ENCODE measurements at regions not wholly inside any gene's neighbourhood (a gene's known extent, or its start where the extent isn't known, plus 50 kb on each side); places are given as distances from the start of the nearest gene placed in this dataset.

DNA sequence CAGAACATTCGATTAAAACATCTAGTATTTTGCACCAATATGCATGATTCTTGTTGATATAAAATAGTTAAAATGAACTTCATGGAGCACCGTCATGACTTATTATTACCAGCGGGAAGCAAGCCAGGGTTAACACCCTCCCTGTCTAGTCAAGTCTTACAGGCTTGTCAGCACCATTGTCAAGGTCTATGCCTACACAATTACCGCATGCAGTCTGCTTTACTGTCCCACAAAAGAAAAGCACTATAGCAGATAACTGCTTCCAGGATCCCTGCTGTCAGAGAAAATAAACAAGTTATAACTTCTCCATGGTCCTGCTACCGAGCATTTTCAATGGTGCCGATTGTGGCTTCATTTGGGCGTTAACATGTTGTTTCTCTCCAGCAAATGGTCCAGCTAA, 968.0 kb upstream of the FAM98A start:
- no peaks in the 10 kb centered on the region for H3K9me2 ChIP-seq (ENCODE audit: insufficient read depth, low read length)
- H3K9ac ChIP-seq (ENCODE audit: low read length): no peak overlapping the region
- H3K9me3 ChIP-seq (ENCODE audit: low read length): no peaks in the 10 kb centered on the region

DNA sequence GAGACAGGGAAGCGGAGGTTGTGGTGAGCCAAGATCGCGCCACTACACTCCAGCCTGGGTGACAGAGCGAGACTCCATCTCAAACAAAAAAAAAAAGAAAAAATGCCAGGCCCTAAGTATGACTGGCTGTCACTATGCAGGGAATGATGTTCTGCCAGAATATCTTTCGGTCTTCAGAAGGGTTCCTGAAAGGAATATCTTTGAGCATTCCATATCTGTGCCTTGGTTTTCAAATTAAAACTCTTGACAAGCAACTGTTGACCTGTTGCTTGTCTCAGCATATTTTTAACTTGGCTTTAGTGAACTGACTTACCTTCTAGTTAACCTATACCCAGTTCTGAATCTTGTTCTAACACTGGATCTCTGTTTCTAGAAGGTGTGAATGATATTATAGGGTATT, 953.2 kb upstream of the FAM98A start:
- no peaks in the 10 kb centered on the region for H3K36me3 ChIP-seq (ENCODE audit: insufficient read depth, low read length)
- no peaks in the 10 kb centered on the region for H3F3A ChIP-seq (ENCODE audit: insufficient read depth, low read length, poor library complexity, severe bottlenecking)
- H3K27ac ChIP-seq (ENCODE audit: low read length): no peak overlapping the region
- H3K9me3 ChIP-seq (ENCODE audit: low read length): no peaks in the 10 kb centered on the region
- no peaks in the 10 kb centered on the region for H3K79me2 ChIP-seq (replicated peaks; ENCODE audit: insufficient read depth, low read length)
- H3K4me3 ChIP-seq (ENCODE audit: low read length): no peak overlapping the region
- no peaks in the 10 kb centered on the region for H3K27me3 ChIP-seq (ENCODE audit: insufficient read depth, low read depth, low read length)
- no peaks in the 10 kb centered on the region for H3K9me2 ChIP-seq (ENCODE audit: insufficient read depth, low read length)
- no peak overlapping the region for H3K9ac ChIP-seq (ENCODE audit: low read length)
- H4K20me1 ChIP-seq (ENCODE audit: insufficient read depth): no peaks in the 10 kb centered on the region
- TF ChIP-seq EP300 (conservative IDR thresholded peaks at IDR 0.05; ENCODE audit: poor library complexity, severe bottlenecking) (no peak), MXI1 (conservative IDR thresholded peaks at IDR 0.05; ENCODE audit: poor library complexity, severe bottlenecking) (no peak), RAD21 (conservative IDR thresholded peaks at IDR 0.05) (no peak), SMC3 (conservative IDR thresholded peaks at IDR 0.05; ENCODE audit: poor library complexity) (no peak)
- no peak overlapping the region for H2AFZ ChIP-seq (ENCODE audit: low read depth, low read length)
- H3K4me2 ChIP-seq (ENCODE audit: low read length): no peak overlapping the region

More for the DNA sequence above, 968.0 kb upstream of the FAM98A start:
- H3F3A ChIP-seq (ENCODE audit: insufficient read depth, low read length, poor library complexity, severe bottlenecking): no peaks in the 10 kb centered on the region
- no peak overlapping the region for H3K4me2 ChIP-seq (ENCODE audit: low read length)
- no peak overlapping the region for H3K4me3 ChIP-seq (ENCODE audit: low read length)
- no peaks in the 10 kb centered on the region for H3K36me3 ChIP-seq (ENCODE audit: insufficient read depth, low read length)
- no peak overlapping the region for H3K27ac ChIP-seq (ENCODE audit: low read length)
- H2AFZ ChIP-seq (ENCODE audit: low read depth, low read length): no peak overlapping the region
- TF ChIP-seq EP300 (conservative IDR thresholded peaks at IDR 0.05; ENCODE audit: poor library complexity, severe bottlenecking): peak; percentile 32
- TF ChIP-seq POLR2AphosphoS5 (IDR thresholded peaks at IDR 0.05): peak; percentile 71
- no peak for TF ChIP-seq MXI1 (conservative IDR thresholded peaks at IDR 0.05; ENCODE audit: poor library complexity, severe bottlenecking)
- no peak for TF ChIP-seq RAD21 (conservative IDR thresholded peaks at IDR 0.05)
- TF ChIP-seq, protein P1, sequence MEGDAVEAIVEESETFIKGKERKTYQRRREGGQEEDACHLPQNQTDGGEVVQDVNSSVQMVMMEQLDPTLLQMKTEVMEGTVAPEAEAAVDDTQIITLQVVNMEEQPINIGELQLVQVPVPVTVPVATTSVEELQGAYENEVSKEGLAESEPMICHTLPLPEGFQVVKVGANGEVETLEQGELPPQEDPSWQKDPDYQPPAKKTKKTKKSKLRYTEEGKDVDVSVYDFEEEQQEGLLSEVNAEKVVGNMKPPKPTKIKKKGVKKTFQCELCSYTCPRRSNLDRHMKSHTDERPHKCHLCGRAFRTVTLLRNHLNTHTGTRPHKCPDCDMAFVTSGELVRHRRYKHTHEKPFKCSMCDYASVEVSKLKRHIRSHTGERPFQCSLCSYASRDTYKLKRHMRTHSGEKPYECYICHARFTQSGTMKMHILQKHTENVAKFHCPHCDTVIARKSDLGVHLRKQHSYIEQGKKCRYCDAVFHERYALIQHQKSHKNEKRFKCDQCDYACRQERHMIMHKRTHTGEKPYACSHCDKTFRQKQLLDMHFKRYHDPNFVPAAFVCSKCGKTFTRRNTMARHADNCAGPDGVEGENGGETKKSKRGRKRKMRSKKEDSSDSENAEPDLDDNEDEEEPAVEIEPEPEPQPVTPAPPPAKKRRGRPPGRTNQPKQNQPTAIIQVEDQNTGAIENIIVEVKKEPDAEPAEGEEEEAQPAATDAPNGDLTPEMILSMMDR (IDR thresholded peaks at IDR 0.05; ENCODE audit: poor library complexity, severe bottlenecking): no peak
- TF ChIP-seq EZH2 (IDR thresholded peaks at IDR 0.05; ENCODE audit: borderline replicate concordance, insufficient read depth, low read length, poor library complexity, severe bottlenecking): no peak
- H3K27me3 ChIP-seq (ENCODE audit: insufficient read depth, low read depth, low read length): no peaks in the 10 kb centered on the region
- H3K79me2 ChIP-seq (replicated peaks; ENCODE audit: insufficient read depth, low read length): no peaks in the 10 kb centered on the region
- H4K20me1 ChIP-seq (ENCODE audit: insufficient read depth): no peaks in the 10 kb centered on the region

DNA sequence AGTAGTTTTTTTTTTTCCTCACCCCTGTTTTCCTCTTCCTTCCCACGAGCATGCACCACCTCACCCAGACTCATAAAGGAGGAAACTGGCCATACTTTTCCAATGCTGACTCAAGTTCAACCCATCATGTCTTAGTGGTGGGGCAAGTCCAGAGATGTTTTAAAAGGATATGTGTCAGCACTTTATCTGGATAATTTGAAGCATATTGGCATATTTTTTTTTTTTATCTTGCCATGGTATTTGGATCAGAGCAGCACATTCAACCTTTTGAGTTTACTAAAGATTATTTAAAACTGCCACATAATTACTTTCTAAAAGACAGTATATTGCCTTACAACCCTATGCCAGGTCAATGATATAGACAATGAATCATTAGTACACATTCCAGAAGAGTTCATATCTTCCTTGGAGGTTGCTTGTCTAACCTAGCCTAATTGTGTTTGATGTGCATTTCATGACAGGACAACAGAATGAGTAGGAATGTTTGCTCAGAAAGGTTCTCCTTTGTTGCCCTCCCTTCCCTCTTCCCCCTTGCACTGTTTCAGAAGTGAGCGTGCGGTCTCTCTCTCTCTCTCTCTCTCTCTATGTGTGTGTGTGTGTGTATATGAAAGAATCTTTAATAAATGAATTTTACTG, 950.7 kb upstream of the FAM98A start:
- Histone ChIP-seq H3K4me3 (ENCODE audit: low read length) (no peak overlapping the region), H3K4me2 (ENCODE audit: low read length) (no peak overlapping the region), H3K36me3 (ENCODE audit: insufficient read depth, low read length) (no peaks in the 10 kb centered on the region), H2AFZ (ENCODE audit: low read depth, low read length) (no peak overlapping the region), H3F3A (ENCODE audit: insufficient read depth, low read length, poor library complexity, severe bottlenecking) (no peaks in the 10 kb centered on the region), H3K9ac (ENCODE audit: low read length) (no peak overlapping the region), H3K27me3 (ENCODE audit: insufficient read depth, low read depth, low read length) (no peaks in the 10 kb centered on the region), H3K79me2 (replicated peaks; ENCODE audit: insufficient read depth, low read length) (no peaks in the 10 kb centered on the region), H3K27ac (ENCODE audit: low read length) (no peak overlapping the region), H3K9me2 (ENCODE audit: insufficient read depth, low read length) (no peaks in the 10 kb centered on the region), H4K20me1 (ENCODE audit: insufficient read depth) (no peaks in the 10 kb centered on the region), H3K9me3 (ENCODE audit: low read length) (no peaks in the 10 kb centered on the region)
- TF ChIP-seq, protein P1 (IDR thresholded peaks at IDR 0.05; ENCODE audit: poor library complexity, severe bottlenecking): no peak
- TF ChIP-seq RAD21 (conservative IDR thresholded peaks at IDR 0.05) (no peak), EZH2 (IDR thresholded peaks at IDR 0.05; ENCODE audit: borderline replicate concordance, insufficient read depth, low read length, poor library complexity, severe bottlenecking) (no peak), MXI1 (conservative IDR thresholded peaks at IDR 0.05; ENCODE audit: poor library complexity, severe bottlenecking) (no peak), EP300 (conservative IDR thresholded peaks at IDR 0.05; ENCODE audit: poor library complexity, severe bottlenecking) (no peak), POLR2AphosphoS5 (IDR thresholded peaks at IDR 0.05) (no peak), TAF1 (IDR thresholded peaks at IDR 0.05; ENCODE audit: low read depth) (no peak), SMC3 (conservative IDR thresholded peaks at IDR 0.05; ENCODE audit: poor library complexity) (no peak)
- TF ChIP-seq, protein P2, sequence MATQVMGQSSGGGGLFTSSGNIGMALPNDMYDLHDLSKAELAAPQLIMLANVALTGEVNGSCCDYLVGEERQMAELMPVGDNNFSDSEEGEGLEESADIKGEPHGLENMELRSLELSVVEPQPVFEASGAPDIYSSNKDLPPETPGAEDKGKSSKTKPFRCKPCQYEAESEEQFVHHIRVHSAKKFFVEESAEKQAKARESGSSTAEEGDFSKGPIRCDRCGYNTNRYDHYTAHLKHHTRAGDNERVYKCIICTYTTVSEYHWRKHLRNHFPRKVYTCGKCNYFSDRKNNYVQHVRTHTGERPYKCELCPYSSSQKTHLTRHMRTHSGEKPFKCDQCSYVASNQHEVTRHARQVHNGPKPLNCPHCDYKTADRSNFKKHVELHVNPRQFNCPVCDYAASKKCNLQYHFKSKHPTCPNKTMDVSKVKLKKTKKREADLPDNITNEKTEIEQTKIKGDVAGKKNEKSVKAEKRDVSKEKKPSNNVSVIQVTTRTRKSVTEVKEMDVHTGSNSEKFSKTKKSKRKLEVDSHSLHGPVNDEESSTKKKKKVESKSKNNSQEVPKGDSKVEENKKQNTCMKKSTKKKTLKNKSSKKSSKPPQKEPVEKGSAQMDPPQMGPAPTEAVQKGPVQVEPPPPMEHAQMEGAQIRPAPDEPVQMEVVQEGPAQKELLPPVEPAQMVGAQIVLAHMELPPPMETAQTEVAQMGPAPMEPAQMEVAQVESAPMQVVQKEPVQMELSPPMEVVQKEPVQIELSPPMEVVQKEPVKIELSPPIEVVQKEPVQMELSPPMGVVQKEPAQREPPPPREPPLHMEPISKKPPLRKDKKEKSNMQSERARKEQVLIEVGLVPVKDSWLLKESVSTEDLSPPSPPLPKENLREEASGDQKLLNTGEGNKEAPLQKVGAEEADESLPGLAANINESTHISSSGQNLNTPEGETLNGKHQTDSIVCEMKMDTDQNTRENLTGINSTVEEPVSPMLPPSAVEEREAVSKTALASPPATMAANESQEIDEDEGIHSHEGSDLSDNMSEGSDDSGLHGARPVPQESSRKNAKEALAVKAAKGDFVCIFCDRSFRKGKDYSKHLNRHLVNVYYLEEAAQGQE (IDR thresholded peaks at IDR 0.05; ENCODE audit: borderline replicate concordance): no peak
